ENCODE measurements at regions not wholly inside any gene's neighbourhood (a gene's known extent, or its start where the extent isn't known, plus 50 kb on each side); places are given as distances from the start of the nearest gene placed in this dataset.

DNA sequence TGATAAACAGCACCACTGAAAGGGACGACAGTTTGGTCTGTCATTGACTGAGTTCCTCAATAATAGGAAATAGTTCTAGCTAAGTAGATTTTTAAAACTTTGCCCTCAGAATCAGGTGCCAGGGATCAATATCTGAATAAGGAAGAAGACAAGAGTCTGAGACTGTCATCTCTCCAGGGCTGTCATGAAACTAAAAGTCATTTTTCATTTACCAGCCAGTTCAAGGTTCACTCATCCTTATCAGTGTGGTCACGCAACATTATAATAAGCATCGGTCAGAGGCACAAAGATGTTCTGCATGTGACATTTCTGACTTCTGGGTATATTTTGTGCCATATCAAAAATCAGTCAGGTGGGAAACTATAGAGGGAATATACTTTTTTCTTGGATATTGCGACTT is 52.5 kb upstream of the E2F3 start:
- H2AFZ ChIP-seq (ENCODE audit: low read depth, low read length, severe bottlenecking): no peak overlapping the region
- H3K9me2 ChIP-seq (replicated peaks; ENCODE audit: insufficient read depth, low read length): no peaks in the 10 kb centered on the region
- H3F3A ChIP-seq (ENCODE audit: insufficient read depth): no peaks in the 10 kb centered on the region
- H3K79me2 ChIP-seq (ENCODE audit: insufficient read depth, low read length): no peaks in the 10 kb centered on the region
- H3K4me2 ChIP-seq (ENCODE audit: low read depth, low read length, poor library complexity, severe bottlenecking): no peak overlapping the region
- TF ChIP-seq, protein P1, sequence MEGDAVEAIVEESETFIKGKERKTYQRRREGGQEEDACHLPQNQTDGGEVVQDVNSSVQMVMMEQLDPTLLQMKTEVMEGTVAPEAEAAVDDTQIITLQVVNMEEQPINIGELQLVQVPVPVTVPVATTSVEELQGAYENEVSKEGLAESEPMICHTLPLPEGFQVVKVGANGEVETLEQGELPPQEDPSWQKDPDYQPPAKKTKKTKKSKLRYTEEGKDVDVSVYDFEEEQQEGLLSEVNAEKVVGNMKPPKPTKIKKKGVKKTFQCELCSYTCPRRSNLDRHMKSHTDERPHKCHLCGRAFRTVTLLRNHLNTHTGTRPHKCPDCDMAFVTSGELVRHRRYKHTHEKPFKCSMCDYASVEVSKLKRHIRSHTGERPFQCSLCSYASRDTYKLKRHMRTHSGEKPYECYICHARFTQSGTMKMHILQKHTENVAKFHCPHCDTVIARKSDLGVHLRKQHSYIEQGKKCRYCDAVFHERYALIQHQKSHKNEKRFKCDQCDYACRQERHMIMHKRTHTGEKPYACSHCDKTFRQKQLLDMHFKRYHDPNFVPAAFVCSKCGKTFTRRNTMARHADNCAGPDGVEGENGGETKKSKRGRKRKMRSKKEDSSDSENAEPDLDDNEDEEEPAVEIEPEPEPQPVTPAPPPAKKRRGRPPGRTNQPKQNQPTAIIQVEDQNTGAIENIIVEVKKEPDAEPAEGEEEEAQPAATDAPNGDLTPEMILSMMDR (IDR thresholded peaks at IDR 0.05; ENCODE audit: insufficient read depth, low read length, poor library complexity, severe bottlenecking): no peak
- TF ChIP-seq EZH2phosphoT487 (conservative IDR thresholded peaks at IDR 0.05; ENCODE audit: low read length): no peak
- no peaks in the 10 kb centered on the region for H4K20me1 ChIP-seq (ENCODE audit: low read depth, low read length)
- H3K9ac ChIP-seq (ENCODE audit: low read length): no peak overlapping the region
- no peak overlapping the region for H3K4me3 ChIP-seq (ENCODE audit: insufficient read depth, low read length, poor library complexity, severe bottlenecking)
- H3K36me3 ChIP-seq (ENCODE audit: low read length): no peaks in the 10 kb centered on the region
- H3K27me3 ChIP-seq (ENCODE audit: low read length): no peaks in the 10 kb centered on the region
- no peaks in the 10 kb centered on the region for H3K9me3 ChIP-seq (ENCODE audit: insufficient read depth, low read length)
- H3K27ac ChIP-seq (ENCODE audit: low read depth, low read length): no peak overlapping the region

DNA sequence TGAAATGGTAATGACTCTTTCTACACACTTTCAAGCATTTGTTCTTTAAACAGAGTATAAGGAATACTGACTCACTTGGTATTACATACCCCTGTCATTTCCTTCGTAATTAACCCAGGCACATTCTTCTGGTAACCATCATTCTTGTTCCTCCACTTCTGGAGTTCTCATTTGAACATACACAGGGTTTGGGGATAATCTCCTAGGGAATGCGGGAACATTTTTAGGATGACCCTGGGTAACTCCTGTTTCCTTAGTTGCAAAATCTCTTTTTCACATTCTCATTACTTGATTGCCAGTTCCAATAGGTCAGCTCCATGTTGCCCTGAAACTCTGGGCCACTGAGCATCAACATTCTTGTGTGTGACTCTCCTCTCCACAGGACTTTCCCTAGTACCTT is 51.5 kb upstream of the E2F3 start:
- no peak overlapping the region for H2AFZ ChIP-seq (ENCODE audit: low read depth, low read length, severe bottlenecking)
- TF ChIP-seq, protein P1 (IDR thresholded peaks at IDR 0.05; ENCODE audit: insufficient read depth, low read length, poor library complexity, severe bottlenecking): no peak
- TF ChIP-seq EZH2phosphoT487 (conservative IDR thresholded peaks at IDR 0.05; ENCODE audit: low read length): no peak
- H3K4me2 ChIP-seq (ENCODE audit: low read depth, low read length, poor library complexity, severe bottlenecking): no peak overlapping the region
- no peaks in the 10 kb centered on the region for H3F3A ChIP-seq (ENCODE audit: insufficient read depth)
- no peak overlapping the region for H3K27ac ChIP-seq (ENCODE audit: low read depth, low read length)
- no peaks in the 10 kb centered on the region for H3K9me2 ChIP-seq (replicated peaks; ENCODE audit: insufficient read depth, low read length)
- H3K9ac ChIP-seq (ENCODE audit: low read length): no peak overlapping the region
- no peak overlapping the region for H3K4me3 ChIP-seq (ENCODE audit: insufficient read depth, low read length, poor library complexity, severe bottlenecking)
- no peaks in the 10 kb centered on the region for H3K9me3 ChIP-seq (ENCODE audit: insufficient read depth, low read length)
- no peaks in the 10 kb centered on the region for H3K36me3 ChIP-seq (ENCODE audit: low read length)
- no peaks in the 10 kb centered on the region for H3K27me3 ChIP-seq (ENCODE audit: low read length)
- H4K20me1 ChIP-seq (ENCODE audit: low read depth, low read length): no peaks in the 10 kb centered on the region
- H3K79me2 ChIP-seq (ENCODE audit: insufficient read depth, low read length): no peaks in the 10 kb centered on the region

DNA sequence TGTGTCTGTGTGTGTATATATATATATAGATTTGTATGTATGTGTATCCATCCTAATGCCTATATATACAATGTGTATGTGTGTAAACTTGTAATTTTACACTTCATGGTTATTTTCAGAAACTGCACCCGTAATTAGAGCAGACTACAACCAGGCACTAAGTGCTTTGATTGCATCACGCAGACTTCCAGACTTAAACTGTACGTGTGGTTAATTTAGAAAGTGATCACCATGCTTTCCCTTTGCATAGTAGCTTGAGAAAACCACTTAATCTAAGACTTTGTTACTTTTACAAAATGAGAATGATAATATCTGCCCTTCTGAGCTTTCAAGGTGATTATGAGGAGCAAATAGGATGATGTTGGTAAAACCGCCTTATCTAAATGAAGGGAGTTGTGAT is 50.1 kb upstream of the E2F3 start:
- Histone ChIP-seq H3K9me3 (ENCODE audit: insufficient read depth, low read length) (no peaks in the 10 kb centered on the region), H3F3A (ENCODE audit: insufficient read depth) (no peaks in the 10 kb centered on the region), H3K27ac (ENCODE audit: low read depth, low read length) (no peak overlapping the region), H3K9ac (ENCODE audit: low read length) (no peak overlapping the region), H3K4me2 (ENCODE audit: low read depth, low read length, poor library complexity, severe bottlenecking) (no peak overlapping the region), H3K27me3 (ENCODE audit: low read length) (no peaks in the 10 kb centered on the region), H2AFZ (ENCODE audit: low read depth, low read length, severe bottlenecking) (no peak overlapping the region), H3K4me3 (ENCODE audit: insufficient read depth, low read length, poor library complexity, severe bottlenecking) (no peak overlapping the region), H3K9me2 (replicated peaks; ENCODE audit: insufficient read depth, low read length) (no peaks in the 10 kb centered on the region), H3K36me3 (ENCODE audit: low read length) (no peaks in the 10 kb centered on the region), H4K20me1 (ENCODE audit: low read depth, low read length) (no peaks in the 10 kb centered on the region), H3K79me2 (ENCODE audit: insufficient read depth, low read length) (no peaks in the 10 kb centered on the region)
- TF ChIP-seq, protein P1 (IDR thresholded peaks at IDR 0.05; ENCODE audit: insufficient read depth, low read length, poor library complexity, severe bottlenecking): no peak
- TF ChIP-seq EZH2phosphoT487 (conservative IDR thresholded peaks at IDR 0.05; ENCODE audit: low read length): no peak
